Nucleus accumbens (tissue), 56 donors: ENCODE measurements at regions not wholly inside any gene's neighbourhood (a gene's known extent, or its start where the extent isn't known, plus 50 kb on each side); places are given as distances from the start of the nearest gene placed in this dataset.

Experiments used
- DNase-seq, 56 donors: peaks; one replicate each; lab custom pipeline; 2025; lab: John Stamatoyannopoulos, UW

DNA sequence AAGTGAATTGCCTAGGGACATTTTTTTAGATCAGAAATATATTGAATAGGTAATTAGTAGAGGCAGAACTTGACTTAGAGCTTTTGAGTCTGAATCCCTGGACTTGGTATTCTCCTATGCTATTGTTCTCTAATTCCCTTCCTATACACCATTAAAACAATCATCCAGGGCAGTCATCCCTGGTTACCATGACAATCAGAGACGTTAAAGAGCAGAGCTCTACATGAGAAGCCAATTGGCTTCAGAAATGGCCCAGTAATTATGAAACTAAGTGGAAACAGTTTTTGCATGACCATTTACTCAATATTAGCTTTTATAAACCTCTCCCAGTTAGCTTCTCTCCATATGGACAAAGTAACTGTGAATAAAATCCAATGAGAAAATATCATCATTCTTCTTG, 182.1 kb upstream of the TP63 start:
- DNase-seq, result no peak

GRCh38 chr3:189455009-189455408, 176.2 kb upstream of the TP63 start:
- no peak for DNase-seq

- no peak for DNase-seq
Measured at GRCh38 chr3:189455641-189456417, 175.4 kb upstream of the TP63 start.

DNA sequence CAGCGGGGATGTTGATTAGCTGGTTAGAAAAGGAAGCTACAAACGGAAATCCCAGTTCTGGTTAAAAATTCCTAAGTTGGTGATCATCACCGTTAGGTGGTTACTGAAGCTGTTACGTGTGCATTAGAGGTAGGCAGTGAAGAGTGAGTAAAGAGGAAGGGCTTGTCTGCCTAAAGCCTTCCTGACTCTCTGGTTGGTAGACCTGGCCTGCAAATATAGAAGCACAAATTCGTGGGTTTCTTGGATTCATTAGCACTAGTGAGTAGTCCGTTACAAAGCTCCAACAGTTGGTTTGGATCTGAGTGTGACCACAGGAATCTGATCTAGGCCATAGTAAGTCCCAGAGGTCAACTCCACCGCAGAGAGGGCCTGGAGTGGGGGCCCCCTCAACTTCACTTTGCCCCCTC, 174.0 kb upstream of the TP63 start:
- DNase-seq, result no peak

DNA sequence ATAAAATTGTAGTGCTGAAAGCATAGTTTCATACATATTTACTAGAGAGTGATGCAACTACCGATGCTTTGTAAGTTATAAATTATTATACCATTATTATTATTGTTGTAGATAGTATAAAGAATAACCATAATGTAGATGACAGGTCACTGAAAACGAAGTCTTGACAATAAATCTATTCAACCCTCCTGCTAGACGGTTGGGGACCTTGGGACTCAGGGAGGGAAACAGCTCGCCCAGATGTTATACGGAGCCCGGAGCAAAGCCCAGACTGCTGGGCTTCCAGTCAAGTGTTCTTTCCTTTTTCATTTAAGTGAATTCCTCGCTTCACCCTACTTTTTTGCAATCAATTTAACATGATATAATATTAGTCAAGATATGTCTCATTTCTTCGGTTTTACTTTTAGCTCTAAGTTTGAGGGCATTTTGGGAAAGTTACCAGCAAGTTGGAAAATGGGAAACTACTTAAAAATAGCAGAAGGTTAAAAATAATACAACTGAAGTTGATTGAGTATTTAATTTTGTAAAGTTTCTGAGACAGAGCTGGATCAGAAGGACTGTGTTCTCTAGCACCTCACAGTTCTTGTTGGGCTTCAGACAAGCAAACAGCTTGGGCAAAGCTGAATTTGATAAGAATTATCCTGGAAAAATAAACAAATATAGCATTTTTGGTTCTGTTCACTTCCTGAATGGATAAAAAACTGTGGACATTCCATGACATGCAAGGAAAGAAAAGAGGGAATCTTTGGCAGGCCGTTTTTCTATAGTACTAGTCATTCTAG, 173.4 kb upstream of the TP63 start:
- DNase-seq, result no peak

- no peak for DNase-seq
Measured at GRCh38 chr3:189458528-189458927, 172.7 kb upstream of the TP63 start.

GRCh38 chr3:189459231-189459630, 172.0 kb upstream of the TP63 start:
- DNase-seq, result no peak

DNA sequence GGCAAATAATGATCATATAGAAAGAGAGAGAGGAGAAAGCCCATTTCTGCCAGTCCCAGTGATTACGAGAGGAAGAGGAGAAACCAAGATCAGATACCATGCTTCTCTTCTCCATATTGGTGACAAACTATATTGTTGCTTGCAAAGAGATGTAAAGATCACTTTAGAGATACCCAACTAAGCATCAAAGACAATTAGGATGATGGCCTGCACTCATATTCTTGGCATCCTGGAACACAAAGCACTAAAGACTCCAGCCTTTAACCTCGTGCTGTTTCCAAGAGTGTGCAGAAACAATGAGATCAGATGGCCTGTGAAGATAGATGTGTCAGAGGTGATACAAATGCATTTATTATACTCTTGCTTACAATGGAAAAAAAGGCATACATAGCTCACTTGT, 170.7 kb upstream of the TP63 start:
- no peak for DNase-seq

- DNase-seq, result no peak
Measured at GRCh38 chr3:189464799-189465198, 166.4 kb upstream of the TP63 start.

- DNase-seq, result no peak
Measured at GRCh38 chr3:189466004-189466403, 165.2 kb upstream of the TP63 start.

- no peak for DNase-seq
Measured at GRCh38 chr3:189467451-189467850, 163.7 kb upstream of the TP63 start.

DNA sequence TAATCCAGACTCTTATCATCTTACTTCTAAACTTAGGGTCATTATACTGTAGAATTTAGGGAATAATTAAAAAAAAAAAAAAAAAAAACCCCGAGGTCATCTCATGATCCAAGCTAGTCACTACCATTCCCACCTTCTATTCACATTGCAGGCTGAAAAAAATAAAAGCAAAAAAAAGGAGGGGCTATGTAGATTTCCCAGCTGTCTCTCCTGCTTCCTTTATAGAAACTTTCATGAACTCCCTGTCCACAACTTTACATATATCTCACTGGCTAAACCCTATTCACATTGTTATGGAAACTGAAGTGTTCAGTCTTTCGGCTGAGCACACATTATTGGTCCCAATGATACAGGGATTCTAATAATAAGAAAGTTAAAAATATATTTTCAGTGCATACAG, 156.2 kb upstream of the TP63 start:
- no peak for DNase-seq

DNA sequence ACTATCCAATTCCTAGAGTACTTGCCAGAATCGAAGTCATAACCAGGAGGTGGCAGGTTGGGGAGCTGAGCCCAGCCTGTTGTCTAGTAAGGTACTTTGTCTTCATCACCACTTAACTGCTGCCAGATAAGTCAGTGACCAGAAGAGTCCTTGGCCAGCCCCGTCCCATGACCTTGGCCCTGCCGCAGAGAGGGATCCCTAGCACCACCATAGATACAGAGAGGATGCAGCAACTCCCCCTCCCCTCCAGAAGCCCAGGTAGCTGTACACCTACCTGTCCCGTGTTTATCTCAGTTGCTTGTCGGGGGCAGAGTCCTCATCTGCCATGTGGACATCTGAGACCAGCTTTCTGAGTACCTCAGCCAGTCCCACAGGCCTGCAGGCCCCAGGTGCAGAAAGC, 153.6 kb upstream of the TP63 start:
- no peak for DNase-seq

DNA sequence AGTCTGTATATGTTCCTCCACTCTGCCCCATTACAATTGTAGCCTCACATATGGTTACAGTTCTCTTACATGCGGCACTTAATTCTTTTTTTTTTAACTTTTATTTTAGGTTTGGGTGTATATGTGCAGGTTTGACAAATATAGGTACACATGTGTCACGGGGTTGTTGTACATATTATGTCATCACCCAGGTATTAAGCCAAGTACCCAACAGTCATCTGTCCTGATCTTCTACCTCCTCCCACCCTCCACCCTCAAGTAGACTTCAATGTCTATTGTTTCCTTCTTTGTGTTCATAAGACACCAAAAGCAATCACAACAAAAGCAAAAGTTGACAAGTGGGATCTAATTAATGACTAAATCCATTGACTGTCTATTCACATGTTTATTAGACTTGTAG, 144.6 kb upstream of the TP63 start:
- no peak for DNase-seq

DNA sequence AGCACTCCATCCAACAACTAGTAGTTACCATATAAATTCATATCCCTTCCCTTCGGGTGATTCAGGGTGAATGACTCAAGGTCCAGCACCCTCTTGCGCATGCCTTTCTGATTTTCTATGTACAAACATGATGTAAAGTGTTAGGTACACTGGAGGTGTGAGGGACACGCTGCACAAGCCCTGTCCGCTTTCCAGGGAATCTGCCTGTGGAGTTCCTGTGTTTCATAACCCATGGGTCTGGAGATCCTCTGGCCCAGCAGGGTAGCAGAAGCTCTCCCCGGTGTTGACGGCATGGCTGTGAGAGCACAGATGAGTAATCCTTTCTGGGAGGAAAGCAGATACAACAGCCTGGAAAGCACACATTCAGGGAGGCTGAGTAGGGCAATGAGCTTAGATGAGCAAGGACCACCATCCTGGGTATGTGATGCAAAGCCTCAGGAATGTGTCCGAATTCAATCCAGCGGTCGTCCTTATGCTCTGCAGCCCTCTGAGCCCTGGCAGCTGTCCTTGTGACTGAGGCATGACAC, 142.9 kb upstream of the TP63 start:
- no peak for DNase-seq

DNA sequence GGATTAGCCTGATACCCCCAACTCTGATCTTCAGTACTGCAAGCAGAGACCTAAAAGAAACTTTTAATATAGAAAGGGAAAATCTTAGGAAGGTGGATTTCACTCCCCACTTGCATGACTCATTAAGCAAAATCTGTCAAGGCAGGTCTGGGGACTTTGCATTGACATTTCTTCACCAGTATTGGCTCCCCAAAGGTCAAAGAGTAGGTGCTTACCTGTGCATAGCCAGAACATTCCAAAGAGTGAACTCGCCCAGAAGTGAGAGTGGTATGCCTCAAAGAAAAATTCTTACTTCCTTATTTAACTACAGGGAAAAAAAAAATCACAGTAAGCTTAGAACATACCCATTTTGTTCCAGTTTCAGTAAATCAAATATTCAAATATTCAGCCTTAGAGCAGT, 140.9 kb upstream of the TP63 start:
- DNase-seq, result no peak

- no peak for DNase-seq
Measured at GRCh38 chr3:189490749-189491148, 140.4 kb upstream of the TP63 start.

- no peak for DNase-seq
Measured at GRCh38 chr3:189491831-189492230, 139.4 kb upstream of the TP63 start.

DNA sequence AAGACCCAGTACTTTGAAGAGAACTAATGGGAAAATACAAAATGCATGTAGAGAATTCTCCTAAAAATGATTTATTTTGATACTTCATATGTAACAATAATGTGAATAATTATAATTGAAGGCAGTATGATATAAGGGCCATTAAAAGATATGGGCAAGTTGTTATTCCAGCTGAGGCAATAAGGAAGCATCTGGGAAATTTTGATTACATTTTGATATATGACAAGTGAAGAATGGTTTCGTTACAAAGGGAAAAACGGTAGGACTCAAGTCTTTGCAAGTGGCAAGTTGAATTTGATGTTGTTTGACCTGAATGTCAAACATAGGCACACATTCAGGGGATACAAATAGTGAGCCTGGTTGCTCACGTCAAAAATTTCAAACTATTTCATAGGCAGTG, 137.9 kb upstream of the TP63 start:
- DNase-seq, result no peak

DNA sequence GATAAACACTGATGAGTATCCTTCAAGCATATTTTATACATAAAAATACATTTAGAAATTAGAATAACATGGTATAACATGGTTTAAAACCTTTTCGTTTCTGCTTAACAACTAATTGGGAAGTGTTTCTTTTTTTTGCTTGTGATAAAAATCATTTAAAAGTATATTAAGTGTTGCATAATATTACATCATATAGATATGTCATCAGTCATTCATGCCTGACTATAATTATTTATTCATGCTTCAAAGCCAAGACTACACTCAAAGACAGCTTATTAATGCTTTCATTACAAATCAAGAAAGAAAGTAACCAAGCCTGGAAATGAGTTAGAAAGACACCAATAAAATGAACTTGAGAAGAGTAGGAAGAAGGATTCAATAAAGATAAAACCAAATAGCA, 136.6 kb upstream of the TP63 start:
- no peak for DNase-seq

- no peak for DNase-seq
Measured at GRCh38 chr3:189496375-189497138, 134.6 kb upstream of the TP63 start.
